Left ventricle myocardium superior (tissue), 1 donor: ENCODE measurements at regions not wholly inside any gene's neighbourhood (a gene's known extent, or its start where the extent isn't known, plus 50 kb on each side); places are given as distances from the start of the nearest gene placed in this dataset.

Source experiments
- ATAC-seq: fragments of 200-7000 bp; cut with Tn5 transposase; one replicate; pipeline ENCODE4 v1.9.1; 2020; ENCODE audit warnings: mild to moderate bottlenecking, moderate library complexity
- DNase-seq: peaks from one replicate; pipeline ENCODE4 v3.0.0-alpha.2; 2020
- intact Hi-C: fragments of 100-400 bp; cut with micrococcal nuclease; formaldehyde crosslinking; loops from one replicate; pipeline ENCODE4 v1.11.0; 2022
- donor health status: DM: no; HTN: yes; CAD: no; lungs with severe emphysema.

DNA sequence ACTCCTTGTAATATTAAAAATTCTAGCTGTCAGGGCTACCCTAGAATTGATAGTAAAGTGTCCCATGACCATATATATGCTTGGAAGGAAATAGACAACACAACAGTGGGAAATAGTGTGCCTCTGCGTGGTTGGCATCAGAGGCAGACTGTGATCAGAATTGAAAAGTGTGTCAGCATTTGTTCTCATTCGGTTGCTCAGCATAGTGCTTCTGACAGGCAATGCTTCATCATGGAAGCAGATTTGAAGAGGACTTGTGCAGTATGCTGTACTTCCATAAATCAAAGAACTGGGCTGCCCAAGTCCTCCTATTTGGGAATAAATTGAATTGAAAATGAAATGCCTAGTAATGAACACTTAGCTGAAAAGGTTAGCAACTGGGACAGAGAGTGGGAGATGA is 435.7 kb downstream of the DIPK2A start:
- intact Hi-C loops: no loop called here
- DNase-seq (no peak), ATAC-seq (no peak)

DNA sequence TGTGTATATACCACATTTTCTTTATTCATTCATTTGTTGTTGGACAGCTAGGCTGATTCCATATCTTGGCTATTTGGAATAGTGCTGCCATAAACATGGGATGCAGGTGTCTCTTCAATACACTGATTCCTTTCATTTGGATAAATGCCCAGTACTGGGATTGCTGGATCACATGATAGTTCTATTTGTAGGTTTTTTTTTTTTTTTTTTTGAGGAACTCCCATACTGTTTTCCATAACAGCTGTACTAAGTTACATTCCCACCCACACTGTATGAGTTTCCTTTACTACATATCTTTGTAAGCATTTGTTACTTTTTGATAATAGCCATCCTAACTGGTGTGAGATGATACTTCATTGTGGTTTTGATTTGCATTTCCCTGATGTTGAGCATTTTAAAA is 437.7 kb downstream of the DIPK2A start:
- ATAC-seq (no peak), DNase-seq (no peak)
- intact Hi-C loops: no loop called here

DNA sequence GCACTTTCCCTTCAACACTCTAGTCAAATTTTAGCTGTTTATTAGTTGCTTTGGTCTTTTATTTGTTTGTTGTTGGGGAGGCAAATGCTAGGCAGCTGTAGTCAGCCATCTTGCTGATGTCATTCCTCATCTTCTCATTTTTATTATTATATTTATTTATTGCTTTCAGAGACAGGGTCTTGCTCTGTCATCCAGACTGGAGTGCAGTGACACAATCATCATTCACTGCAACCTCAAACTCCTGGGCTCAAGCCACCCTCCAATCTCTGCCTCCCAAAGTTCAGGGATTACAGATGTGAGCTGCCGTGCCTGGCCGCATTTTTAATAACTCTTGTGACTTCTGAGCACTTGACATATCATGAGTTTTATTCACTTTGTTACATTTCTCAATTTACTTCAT is 441.4 kb downstream of the DIPK2A start:
- intact Hi-C loops: no loop called here
- DNase-seq: no peak
- ATAC-seq: no peak

DNA sequence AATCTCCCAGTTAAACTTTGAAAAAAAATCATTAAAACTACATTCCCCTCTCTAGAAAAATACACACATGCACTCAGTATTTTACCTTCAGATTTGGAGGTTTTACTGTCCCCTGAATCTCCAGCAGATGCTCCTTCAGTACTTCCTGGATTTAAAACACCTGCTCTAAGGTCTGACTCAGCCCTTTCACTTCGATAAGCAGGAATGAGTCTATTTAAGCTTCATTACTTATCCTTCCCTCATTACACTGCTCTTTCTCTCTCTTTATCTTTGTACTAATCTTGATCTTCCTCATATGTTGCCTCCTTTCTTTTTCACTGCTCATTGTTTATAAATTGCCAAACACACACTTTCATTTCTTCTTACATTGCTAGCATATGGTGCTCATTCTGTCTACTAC is 443.9 kb downstream of the DIPK2A start:
- ATAC-seq (no peak), DNase-seq (no peak)
- intact Hi-C loops: no loop called here

DNA sequence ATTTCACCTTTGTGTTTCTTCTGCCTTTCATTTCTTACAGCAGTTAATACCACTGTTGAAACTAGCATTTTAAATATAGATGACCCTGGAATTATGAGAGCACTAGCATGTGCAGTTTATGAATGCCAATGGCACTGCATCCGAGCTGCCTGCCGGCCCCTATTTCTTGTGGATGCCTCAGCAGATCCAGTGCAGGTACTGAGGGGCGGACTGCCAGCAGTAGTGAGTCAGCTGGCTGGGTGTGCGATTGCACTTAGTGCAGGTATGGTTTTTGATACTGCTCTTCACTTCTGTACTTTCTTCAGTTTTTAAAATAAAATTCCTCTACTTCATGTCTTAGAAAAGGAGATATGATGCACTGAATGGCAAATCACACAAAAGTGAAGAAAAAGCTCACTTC is 453.0 kb downstream of the DIPK2A start:
- ATAC-seq (no peak), DNase-seq (no peak)
- intact Hi-C loops: no loop called here

DNA sequence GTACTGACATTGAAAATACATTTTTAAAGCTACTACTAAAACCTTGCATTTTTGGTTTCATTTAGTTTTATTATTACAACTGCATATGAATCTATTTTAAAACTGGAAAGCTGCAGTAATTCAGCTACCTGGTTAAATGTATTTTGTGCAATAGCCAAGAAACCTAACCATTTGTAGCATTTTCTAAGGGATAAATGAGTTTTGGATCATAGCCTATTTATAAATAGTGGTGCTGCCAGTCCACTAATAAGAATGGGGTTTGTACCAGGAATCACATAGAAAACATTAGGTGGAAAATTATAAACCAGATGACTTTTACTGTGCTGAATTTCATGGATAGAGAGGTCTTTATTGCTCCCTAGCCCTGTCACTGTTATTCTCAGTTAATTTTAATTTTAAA is 454.7 kb downstream of the DIPK2A start:
- no peak for ATAC-seq
- intact Hi-C loops: no loop called here
- no peak for DNase-seq

DNA sequence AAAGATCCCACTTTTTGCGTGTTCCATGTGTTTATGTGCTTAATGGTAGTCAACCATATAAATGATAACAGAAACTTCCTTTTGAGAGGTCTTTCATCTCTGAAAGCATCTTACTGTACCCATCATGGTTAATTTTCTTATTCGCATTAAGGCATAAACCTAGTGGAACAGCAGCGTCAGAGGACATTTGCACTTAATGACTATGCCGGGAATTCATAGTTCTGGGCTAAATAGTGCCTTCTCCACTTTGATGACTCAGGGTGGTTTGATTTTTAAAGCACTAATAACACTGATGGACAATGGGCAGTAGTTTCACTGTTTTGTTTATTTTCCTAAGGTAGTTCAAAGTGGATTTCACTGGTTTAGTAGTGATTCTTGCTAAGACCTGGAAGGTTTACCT is 455.3 kb downstream of the DIPK2A start:
- DNase-seq (no peak), ATAC-seq (no peak)
- intact Hi-C loops: no loop called here

DNA sequence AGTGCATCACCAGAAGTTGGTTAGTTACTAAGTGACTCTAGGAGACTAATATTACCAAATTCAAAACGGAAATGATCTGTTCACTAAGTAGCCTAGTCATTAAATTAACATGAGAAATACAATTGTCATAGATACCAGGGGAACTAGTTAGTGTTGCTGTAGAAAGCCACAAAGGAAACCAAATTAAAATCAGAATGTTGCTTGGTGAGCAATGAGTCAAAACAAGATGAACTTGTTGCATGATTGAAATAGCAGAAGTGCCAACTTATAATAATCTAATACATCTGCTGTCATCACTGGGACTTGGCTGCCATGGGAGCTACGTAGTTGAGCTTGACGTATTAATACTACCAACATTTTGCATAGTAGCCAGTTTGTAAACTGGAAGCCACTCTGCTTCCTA is 458.1 kb downstream of the DIPK2A start:
- intact Hi-C loops: no loop called here
- ATAC-seq: no peak

DNA sequence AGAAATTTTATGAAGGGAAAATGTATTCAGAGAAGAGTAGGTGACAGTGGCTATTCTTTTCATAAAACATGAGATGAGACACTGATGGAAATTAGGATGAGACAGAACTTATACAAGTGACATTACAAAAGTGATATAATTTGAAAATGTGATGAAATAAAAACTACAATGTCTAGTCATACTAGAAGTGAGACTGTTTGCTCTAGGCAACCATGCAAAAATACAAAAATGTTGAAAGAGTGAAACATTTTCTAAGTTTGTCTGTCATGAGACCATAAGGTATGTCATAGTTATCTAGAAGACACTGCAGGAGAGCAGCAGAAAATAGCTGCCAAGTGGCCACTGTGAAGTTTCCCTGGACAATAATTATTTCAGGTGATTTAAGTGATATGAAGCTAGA is 459.5 kb downstream of the DIPK2A start:
- intact Hi-C loops: no loop called here

More for the DNA sequence above, 458.1 kb downstream of the DIPK2A start:
- no peak for DNase-seq

DNA sequence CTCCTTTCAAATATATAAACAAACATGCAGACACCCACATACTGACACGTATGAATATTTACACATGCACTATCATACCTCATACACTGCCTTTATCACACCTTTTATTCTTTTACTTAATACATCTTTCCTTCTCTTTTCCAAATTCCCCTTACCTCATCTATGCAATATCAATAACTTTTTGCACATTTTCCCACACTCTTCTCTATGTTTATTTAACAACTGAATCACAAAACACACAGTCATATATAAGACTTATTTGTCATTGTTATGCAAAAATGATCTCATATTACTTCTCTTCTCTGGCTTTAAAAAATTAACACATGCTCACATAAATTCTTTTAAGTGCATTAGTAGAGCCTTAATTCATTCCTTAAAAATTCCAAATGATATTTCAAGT is 461.4 kb downstream of the DIPK2A start:
- intact Hi-C loops: no loop called here
- no peak for ATAC-seq
- no peak for DNase-seq

More for the DNA sequence above, 459.5 kb downstream of the DIPK2A start:
- ATAC-seq (no peak), DNase-seq (no peak)

DNA sequence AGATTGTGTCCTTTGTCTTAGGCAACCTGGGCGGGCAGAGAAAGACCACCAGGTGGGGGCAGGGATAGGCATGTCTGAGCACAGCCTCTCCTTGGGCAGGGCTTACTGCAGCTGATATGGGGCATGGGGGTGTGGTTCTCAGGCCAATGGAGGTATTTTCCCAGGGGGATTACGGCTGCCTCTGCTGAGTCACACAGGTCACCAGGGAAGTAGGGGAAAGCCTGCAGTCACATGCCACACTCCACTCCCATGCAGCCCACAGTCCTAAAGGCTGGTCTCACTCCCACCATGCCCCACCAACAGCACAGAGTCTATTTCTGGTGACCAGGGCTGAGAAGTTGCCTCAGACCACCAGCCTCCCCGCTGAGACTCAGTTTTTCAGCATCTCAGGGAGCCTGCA is 466.4 kb downstream of the DIPK2A start:
- ATAC-seq (no peak), DNase-seq (no peak)
- intact Hi-C loops: no loop called here

DNA sequence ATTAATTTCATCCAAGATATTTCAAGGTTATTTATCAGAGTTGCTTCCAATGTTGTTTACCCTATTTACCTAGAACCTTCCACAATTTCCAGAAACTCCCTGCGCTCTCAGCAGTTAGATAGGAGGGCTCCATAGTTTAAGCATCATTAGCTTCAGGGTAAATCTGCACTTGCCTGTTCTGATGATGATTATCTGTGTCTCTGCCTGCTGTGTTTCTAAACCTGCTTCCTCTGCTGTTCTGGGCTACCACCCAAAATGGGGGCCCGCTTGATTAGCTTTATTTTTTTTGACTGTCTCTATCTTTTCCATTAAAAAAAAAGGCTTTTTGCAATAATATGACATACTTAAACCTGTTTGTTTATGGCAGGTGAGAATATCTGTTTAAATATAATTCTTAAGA is 472.4 kb downstream of the DIPK2A start:
- no peak for ATAC-seq
- intact Hi-C loops: no loop called here

DNA sequence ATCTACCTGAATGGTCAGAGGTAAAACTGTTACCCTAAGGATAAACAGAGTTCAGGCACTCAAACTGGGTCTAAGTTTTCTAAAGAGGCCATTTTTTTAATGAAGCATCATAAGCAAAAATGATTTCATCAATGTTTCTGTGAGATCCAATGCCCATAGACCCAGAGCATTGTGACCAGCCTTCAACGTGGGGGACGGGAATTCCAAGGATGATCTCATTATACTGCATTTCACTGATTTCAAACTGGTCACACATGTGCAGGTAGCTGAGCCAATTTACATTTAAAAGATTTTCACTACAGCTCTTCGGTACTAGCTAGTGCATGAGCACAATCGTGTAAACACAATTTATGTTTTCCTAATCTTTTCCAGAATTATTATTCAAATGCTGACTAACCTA is 472.9 kb downstream of the DIPK2A start:
- DNase-seq (no peak), ATAC-seq (no peak)
- intact Hi-C loops: no loop called here

More for the DNA sequence above, 472.4 kb downstream of the DIPK2A start:
- DNase-seq: no peak

DNA sequence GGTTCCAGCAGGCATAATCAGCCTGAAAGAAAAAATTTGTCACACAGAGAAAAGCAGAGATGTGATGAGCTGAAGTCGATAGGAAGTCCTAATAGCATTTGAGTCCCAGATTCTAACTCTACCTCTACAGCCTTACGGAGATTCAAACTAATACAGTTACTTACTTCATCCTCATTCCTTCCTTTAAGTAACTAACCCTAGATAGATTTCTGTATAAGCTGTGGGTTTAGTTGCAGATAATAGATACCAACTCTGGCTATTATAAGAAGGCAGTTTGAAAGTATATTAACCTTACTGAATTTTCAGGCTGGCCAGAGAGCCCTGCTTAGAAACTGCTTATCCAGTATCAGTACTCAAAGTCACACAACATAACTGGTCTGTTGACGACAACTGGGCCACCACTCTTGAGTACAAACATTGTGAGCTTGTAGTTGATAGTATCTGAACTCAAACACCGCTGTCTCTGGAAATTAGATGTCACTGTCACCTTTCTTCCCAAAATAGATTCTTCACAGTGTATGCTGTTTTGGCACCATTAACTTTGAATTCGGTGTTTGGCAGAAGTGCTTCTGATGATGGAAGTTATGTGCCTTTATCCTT is 484.3 kb downstream of the DIPK2A start:
- DNase-seq (no peak), ATAC-seq (no peak)
- intact Hi-C loops: no loop called here

DNA sequence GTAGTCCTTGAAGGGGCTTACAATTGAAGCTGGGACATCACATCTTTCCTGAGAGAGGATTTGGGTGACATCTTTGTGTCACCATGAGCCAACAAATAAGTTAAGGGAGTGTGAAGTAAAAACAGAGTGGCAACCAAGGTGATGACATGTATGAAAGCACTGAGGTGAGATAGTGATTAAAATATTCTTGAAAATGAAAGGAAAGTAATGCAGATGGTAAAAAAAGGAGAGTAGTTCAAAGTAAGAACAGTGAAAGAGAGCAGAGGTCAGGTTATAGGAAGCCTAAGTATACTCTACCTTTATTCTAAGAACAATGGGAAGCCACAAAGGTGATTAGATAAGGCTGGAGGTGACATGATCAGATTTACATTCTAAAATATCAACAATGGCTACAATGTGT is 486.1 kb downstream of the DIPK2A start:
- intact Hi-C loops: no loop called here
- no peak for DNase-seq
- no peak for ATAC-seq

DNA sequence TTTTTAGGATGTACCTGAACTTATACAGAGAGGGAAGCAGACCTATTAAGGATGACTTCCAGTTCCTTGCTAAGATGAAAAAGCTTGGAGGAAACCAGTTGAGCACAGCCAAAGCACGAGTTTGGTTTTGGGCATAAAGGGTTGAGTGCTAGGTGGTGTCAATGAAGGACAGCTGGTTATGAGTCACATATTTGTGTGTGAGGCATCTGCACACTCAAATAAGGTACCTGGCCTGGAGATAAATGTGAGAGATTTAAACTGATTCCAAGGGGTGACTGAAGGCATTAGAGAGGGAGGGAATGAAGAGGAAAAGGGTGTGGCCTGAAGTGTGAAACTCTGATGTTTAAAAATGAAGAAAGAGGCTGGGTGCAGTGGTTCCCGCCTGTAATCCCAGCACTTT is 486.7 kb downstream of the DIPK2A start:
- intact Hi-C loops: no loop called here
- no peak for DNase-seq
- no peak for ATAC-seq

DNA sequence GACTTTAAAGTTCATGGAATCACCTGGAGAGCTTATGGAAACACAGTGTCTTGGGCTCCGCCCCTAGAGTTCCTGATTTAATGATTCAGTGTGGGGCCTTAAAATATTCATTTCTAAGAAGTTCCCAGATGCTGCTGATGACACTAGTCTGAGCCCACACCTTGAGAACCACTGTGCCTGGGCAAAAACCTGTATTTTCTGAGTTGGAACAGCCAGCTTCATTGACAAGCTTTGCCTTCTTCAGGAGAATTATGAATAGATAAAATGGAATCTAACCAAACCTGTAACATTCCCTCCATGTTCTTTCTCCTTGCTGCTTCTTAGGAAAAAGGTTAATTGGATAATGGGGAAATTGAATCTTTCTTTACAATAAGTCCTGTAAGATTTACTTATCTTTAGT is 490.7 kb downstream of the DIPK2A start:
- DNase-seq (no peak), ATAC-seq (no peak)
- intact Hi-C loops: no loop called here

DNA sequence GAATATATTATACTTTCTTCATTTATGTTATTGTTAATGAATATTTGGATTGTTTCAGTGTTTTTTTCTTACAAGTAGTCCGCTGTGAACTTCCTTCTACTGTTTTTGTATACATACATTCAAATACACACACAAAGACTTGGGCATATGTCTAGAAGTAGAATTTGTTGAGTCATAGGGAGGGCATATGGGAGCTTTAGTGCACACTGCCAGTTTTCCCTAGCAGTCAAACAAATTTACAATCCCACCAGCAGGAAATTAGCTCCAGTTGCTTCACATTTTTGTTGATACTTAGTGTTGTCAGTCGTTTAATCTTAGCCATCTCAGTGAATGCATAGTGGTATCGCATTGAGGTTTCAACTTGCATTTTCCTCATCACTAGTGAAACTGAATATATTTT is 492.3 kb downstream of the DIPK2A start:
- no peak for DNase-seq
- intact Hi-C loops: no loop called here

DNA sequence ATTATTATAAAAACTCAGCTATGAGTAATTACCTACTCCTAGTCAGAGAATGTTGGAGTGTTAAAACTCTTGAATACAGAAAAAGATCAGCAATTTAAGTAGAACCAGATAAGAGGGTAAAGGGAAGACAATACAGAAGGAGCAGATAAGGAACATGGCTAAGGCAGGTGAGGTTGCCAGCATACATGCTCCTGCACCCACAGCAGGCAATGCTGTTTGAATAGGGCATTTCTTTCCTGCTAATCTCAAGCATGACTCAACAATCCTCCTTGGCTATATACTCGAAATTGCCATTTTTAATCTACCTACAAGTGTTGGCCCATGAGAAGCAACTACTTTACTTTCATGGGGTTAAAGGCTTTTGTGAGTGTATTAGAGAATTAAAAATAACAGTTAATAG is 494.5 kb downstream of the DIPK2A start:
- intact Hi-C loops: no loop called here
- no peak for ATAC-seq

More for the DNA sequence above, 492.3 kb downstream of the DIPK2A start:
- ATAC-seq: no peak

DNA sequence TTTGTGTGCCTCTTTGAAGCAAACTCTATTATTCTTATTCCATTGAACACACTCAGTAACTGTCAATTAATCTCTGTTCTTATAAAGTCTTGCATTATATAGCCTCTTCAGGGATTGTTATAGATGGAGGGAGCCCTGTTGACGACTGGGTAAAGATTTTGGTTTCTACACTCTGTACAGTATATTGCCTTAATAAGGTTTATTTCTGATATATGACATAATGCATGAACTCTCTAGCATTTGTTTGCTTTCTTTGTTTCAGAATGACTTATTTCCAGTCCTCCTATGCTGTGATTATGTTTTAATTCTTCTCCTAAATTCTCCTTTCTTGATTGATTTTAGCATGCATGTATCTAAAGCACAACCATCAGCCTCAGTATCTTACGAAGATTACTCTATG is 494.9 kb downstream of the DIPK2A start:
- no peak for DNase-seq
- intact Hi-C loops: no loop called here
- no peak for ATAC-seq

More for the DNA sequence above, 494.5 kb downstream of the DIPK2A start:
- DNase-seq: no peak

DNA sequence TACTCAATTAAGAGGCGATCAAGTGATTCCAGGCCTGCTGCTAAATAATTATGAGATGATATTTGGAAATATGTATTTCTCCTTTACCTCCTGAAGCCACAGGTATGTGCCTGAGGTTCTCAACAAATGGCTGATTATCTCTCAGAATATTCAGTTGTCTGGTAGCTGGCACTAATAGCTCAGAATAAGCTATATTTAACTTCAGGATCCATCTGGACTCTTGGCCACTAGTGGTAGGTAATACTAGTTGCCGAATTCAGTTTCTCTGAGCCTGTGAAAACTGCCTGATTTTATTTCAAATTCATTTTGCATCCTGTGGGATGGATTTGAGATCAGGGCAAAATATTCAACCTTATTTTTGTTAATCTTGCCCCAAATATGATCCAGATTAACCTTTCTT is 499.0 kb downstream of the DIPK2A start:
- intact Hi-C loops: no loop called here
- DNase-seq (no peak), ATAC-seq (no peak)

DNA sequence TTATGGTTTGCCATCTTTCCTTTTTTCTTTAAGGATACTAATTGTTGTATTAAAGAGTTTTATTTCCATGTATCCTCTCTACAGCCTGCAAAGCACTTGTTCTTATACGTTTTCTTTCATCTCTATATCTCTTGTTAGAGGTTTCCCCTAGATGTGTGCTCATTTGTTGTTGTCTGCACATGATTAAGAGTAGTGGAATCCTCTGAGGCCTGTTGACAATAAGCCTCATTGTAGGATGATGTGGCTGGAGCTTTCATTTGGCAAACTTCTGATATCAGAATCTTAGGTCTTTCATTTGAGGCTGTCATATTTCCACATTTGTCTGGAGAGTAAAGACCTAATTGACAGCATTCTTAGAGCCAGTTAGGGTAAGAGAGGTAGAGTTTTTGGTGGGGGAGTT is 506.0 kb downstream of the DIPK2A start:
- no peak for ATAC-seq
- intact Hi-C loops: no loop called here
- DNase-seq: no peak
